ENCODE measurements at regions not wholly inside any gene's neighbourhood (a gene's known extent, or its start where the extent isn't known, plus 50 kb on each side); places are given as distances from the start of the nearest gene placed in this dataset.

GRCh38 chr13:62625214-62625881 lies 1209.7 kb upstream of the PCDH20 start:
- H3K4me3 ChIP-seq (ENCODE audit: low read depth, low read length), result no peak overlapping the region
- no peak for DNase-seq (ENCODE audit: low read depth)
- no peak for TF ChIP-seq CTCF (IDR thresholded peaks at IDR 0.05; ENCODE audit: insufficient read depth, low read depth, low read length, missing control alignments)

GRCh38 chr13:62613819-62614218 lies 1198.2 kb upstream of the PCDH20 start:
- TF ChIP-seq CTCF (IDR thresholded peaks at IDR 0.05; ENCODE audit: insufficient read depth, low read depth, low read length, missing control alignments), result no peak
- DNase-seq (ENCODE audit: low read depth), result no peak
- H3K4me3 ChIP-seq (ENCODE audit: low read depth, low read length), result no peak overlapping the region

DNA sequence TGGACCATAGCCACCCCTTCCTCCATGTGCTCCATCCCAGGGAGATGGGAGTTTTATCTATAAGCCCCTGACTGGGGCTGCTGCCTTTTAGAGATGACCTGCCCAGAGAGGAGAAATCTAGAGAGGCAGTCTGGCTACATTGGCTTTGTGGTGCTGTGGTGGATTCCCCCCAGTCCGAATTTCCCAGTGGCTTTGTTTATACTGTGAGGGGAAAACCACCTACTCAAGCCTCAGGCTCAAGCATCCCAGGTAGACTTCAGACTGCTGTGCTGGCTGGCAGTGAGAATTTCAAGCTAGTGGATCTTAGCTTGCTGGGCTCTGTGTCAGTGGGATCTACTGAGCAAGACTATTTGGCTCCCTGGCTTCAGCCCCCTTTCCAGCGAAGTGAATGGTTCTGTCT lies 1195.7 kb upstream of the PCDH20 start:
- no peak for DNase-seq (ENCODE audit: low read depth)
- TF ChIP-seq CTCF (IDR thresholded peaks at IDR 0.05; ENCODE audit: insufficient read depth, low read depth, low read length, missing control alignments), result no peak

GRCh38 chr13:62598708-62599107 lies 1183.1 kb upstream of the PCDH20 start:
- no peak for TF ChIP-seq CTCF (IDR thresholded peaks at IDR 0.05; ENCODE audit: insufficient read depth, low read depth, low read length, missing control alignments)
- DNase-seq (ENCODE audit: low read depth), result no peak
- no peak overlapping the region for H3K4me3 ChIP-seq (ENCODE audit: low read depth, low read length)

More for the DNA sequence above, 1195.7 kb upstream of the PCDH20 start:
- H3K4me3 ChIP-seq (ENCODE audit: low read depth, low read length), result no peak overlapping the region

GRCh38 chr13:62595976-62596375 lies 1180.3 kb upstream of the PCDH20 start:
- no peak overlapping the region for H3K4me3 ChIP-seq (ENCODE audit: low read depth, low read length)
- DNase-seq (ENCODE audit: low read depth), result no peak
- no peak for TF ChIP-seq CTCF (IDR thresholded peaks at IDR 0.05; ENCODE audit: insufficient read depth, low read depth, low read length, missing control alignments)

DNA sequence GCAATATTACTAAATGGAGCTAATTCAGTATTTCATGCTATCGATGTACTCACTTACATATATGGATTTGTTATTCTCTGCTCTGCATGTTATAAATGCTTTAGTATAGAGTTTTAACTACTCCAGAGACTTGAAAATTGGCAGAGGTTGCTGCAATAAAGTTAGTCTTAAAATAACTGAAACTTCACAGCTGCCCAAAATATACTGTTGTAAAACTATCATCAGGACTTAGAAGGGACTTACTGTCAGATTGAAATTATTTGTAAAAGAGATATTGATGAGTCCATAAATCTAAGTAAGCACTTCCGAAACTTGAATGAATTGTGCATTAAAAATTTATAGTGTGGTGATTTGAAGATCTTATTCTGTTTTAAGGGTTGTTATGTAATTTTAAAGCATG lies 1178.2 kb upstream of the PCDH20 start:
- TF ChIP-seq CTCF (IDR thresholded peaks at IDR 0.05; ENCODE audit: insufficient read depth, low read depth, low read length, missing control alignments), result no peak
- no peak for DNase-seq (ENCODE audit: low read depth)
- H3K4me3 ChIP-seq (ENCODE audit: low read depth, low read length), result no peak overlapping the region

- no peak for DNase-seq (ENCODE audit: low read depth)
- no peak for TF ChIP-seq CTCF (IDR thresholded peaks at IDR 0.05; ENCODE audit: insufficient read depth, low read depth, low read length, missing control alignments)
Measured at GRCh38 chr13:62583466-62583865, 1167.8 kb upstream of the PCDH20 start.

More at GRCh38 chr13:62583466-62583865, 1167.8 kb upstream of the PCDH20 start:
- H3K4me3 ChIP-seq (ENCODE audit: low read depth, low read length), result no peak overlapping the region
